ENCODE measurements at regions not wholly inside any gene's neighbourhood (a gene's known extent, or its start where the extent isn't known, plus 50 kb on each side); places are given as distances from the start of the nearest gene placed in this dataset.

- Histone ChIP-seq H4K20me1 (ENCODE audit: low read depth) (no peaks in the 10 kb centered on the region), H3K79me2 (ENCODE audit: low read depth) (no peaks in the 10 kb centered on the region), H3K9ac (no peak overlapping the region), H3K27me3 (peaks cover 1% of the 10 kb centered on the region), H2AFZ (replicated peaks) (no peak overlapping the region), H3K36me3 (no peaks in the 10 kb centered on the region), H3K27ac (no peak overlapping the region), H3K4me2 (no peak overlapping the region), H3F3A (ENCODE audit: low read depth) (no peaks in the 10 kb centered on the region), H3K4me3 (no peak overlapping the region), H3K9me3 (ENCODE audit: low read depth) (no peaks in the 10 kb centered on the region), H3K4me1 (no peaks in the 10 kb centered on the region)
- Mint-ChIP-seq H3K36me3 (no peaks in the 10 kb centered on the region), H3K4me3 (no peak overlapping the region), H3K4me1 (peaks cover 6% of the 10 kb centered on the region), H3K9me3 (peaks cover 2% of the 10 kb centered on the region), H3K27ac (no peak overlapping the region), H3K27me3 (ENCODE audit: insufficient read depth, low read depth) (peaks cover 5% of the 10 kb centered on the region)
- no peak for DNase-seq (ENCODE audit: low spot score)
- no peak for TF ChIP-seq CTCF (IDR thresholded peaks at IDR 0.05)
- TF ChIP-seq EZH2 (IDR thresholded peaks at IDR 0.05), result no peak
- TF ChIP-seq EZH2phosphoT487 (IDR thresholded peaks at IDR 0.05), result no peak
These were observed 71.9 kb upstream of the CHST15 start for GRCh38 chr10:124165311-124165710.

- peaks cover 2% of the 10 kb centered on the region for H3K9me3 Mint-ChIP-seq
- H3K4me1 Mint-ChIP-seq, result peaks cover 6% of the 10 kb centered on the region
These were observed 70.9 kb upstream of the CHST15 start for GRCh38 chr10:124164264-124164663.

GRCh38 chr10:124162774-124163354 lies 69.5 kb upstream of the CHST15 start:
- Histone ChIP-seq H3F3A (ENCODE audit: low read depth) (no peaks in the 10 kb centered on the region), H3K9me3 (ENCODE audit: low read depth) (no peaks in the 10 kb centered on the region), H3K4me1 (no peaks in the 10 kb centered on the region), H2AFZ (replicated peaks) (no peak overlapping the region), H4K20me1 (ENCODE audit: low read depth) (no peaks in the 10 kb centered on the region), H3K4me2 (no peak overlapping the region), H3K27ac (no peak overlapping the region), H3K79me2 (ENCODE audit: low read depth) (no peaks in the 10 kb centered on the region), H3K36me3 (no peaks in the 10 kb centered on the region), H3K27me3 (peaks cover 13% of the 10 kb centered on the region), H3K4me3 (no peak overlapping the region), H3K9ac (no peak overlapping the region)
- peaks cover 6% of the 10 kb centered on the region for H3K4me1 Mint-ChIP-seq
- no peak overlapping the region for H3K27ac Mint-ChIP-seq
- no peaks in the 10 kb centered on the region for H3K36me3 Mint-ChIP-seq
- peaks cover 4% of the 10 kb centered on the region for H3K9me3 Mint-ChIP-seq
- no peak overlapping the region for H3K4me3 Mint-ChIP-seq
- peaks cover 8% of the 10 kb centered on the region for H3K27me3 Mint-ChIP-seq (ENCODE audit: insufficient read depth, low read depth)
- TF ChIP-seq EZH2phosphoT487 (IDR thresholded peaks at IDR 0.05), result no peak
- no peak for TF ChIP-seq CTCF (IDR thresholded peaks at IDR 0.05)
- DNase-seq (ENCODE audit: low spot score), result no peak

More at GRCh38 chr10:124164264-124164663, 70.9 kb upstream of the CHST15 start:
- no peak for DNase-seq (ENCODE audit: low spot score)
- Histone ChIP-seq H3F3A (ENCODE audit: low read depth) (no peaks in the 10 kb centered on the region), H3K79me2 (ENCODE audit: low read depth) (no peaks in the 10 kb centered on the region), H3K36me3 (no peaks in the 10 kb centered on the region), H3K27ac (no peak overlapping the region), H4K20me1 (ENCODE audit: low read depth) (no peaks in the 10 kb centered on the region), H3K4me2 (no peak overlapping the region), H2AFZ (replicated peaks) (no peak overlapping the region), H3K4me3 (no peak overlapping the region), H3K9ac (no peak overlapping the region), H3K27me3 (peaks cover 9% of the 10 kb centered on the region), H3K4me1 (no peaks in the 10 kb centered on the region), H3K9me3 (ENCODE audit: low read depth) (no peaks in the 10 kb centered on the region)
- peaks cover 8% of the 10 kb centered on the region for H3K27me3 Mint-ChIP-seq (ENCODE audit: insufficient read depth, low read depth)
- no peak overlapping the region for H3K4me3 Mint-ChIP-seq
- H3K27ac Mint-ChIP-seq, result no peak overlapping the region
- TF ChIP-seq EZH2 (IDR thresholded peaks at IDR 0.05), result no peak
- TF ChIP-seq EZH2phosphoT487 (IDR thresholded peaks at IDR 0.05), result no peak
- TF ChIP-seq CTCF (IDR thresholded peaks at IDR 0.05), result no peak
- H3K36me3 Mint-ChIP-seq, result no peaks in the 10 kb centered on the region
